ENCODE measurements at regions not wholly inside any gene's neighbourhood (a gene's known extent, or its start where the extent isn't known, plus 50 kb on each side); places are given as distances from the start of the nearest gene placed in this dataset.

- peak; percentile 6 for DNase-seq (ENCODE audit: low spot score)
These were observed 1139.1 kb upstream of the SEMA6A start for GRCh38 chr5:117713585-117714198.

GRCh38 chr5:117701062-117701461, 1126.4 kb upstream of the SEMA6A start:
- DNase-seq (ENCODE audit: low spot score): no peak

GRCh38 chr5:117692606-117693005, 1118.0 kb upstream of the SEMA6A start:
- DNase-seq (ENCODE audit: low spot score): no peak

- no peak for DNase-seq (ENCODE audit: low spot score)
These were observed 1116.7 kb upstream of the SEMA6A start for GRCh38 chr5:117691081-117691870.

- DNase-seq (ENCODE audit: low spot score): no peak
These were observed 1116.0 kb upstream of the SEMA6A start for GRCh38 chr5:117690612-117691011.

GRCh38 chr5:117686926-117687325, 1112.3 kb upstream of the SEMA6A start:
- no peak for DNase-seq (ENCODE audit: low spot score)

- no peak for DNase-seq (ENCODE audit: low spot score)
These were observed 1107.8 kb upstream of the SEMA6A start for GRCh38 chr5:117682416-117682815.

- no peak for DNase-seq (ENCODE audit: low spot score)
These were observed 1107.0 kb upstream of the SEMA6A start for GRCh38 chr5:117681431-117682254.

- no peak for DNase-seq (ENCODE audit: low spot score)
These were observed 1105.8 kb upstream of the SEMA6A start for GRCh38 chr5:117680426-117680825.

- no peak for DNase-seq (ENCODE audit: low spot score)
These were observed 1104.4 kb upstream of the SEMA6A start for GRCh38 chr5:117679046-117679445.

GRCh38 chr5:117675646-117676045, 1101.0 kb upstream of the SEMA6A start:
- no peak for DNase-seq (ENCODE audit: low spot score)

GRCh38 chr5:117671551-117671950, 1096.9 kb upstream of the SEMA6A start:
- no peak for DNase-seq (ENCODE audit: low spot score)

GRCh38 chr5:117667105-117667504, 1092.5 kb upstream of the SEMA6A start:
- DNase-seq (ENCODE audit: low spot score): no peak

GRCh38 chr5:117665121-117665520, 1090.5 kb upstream of the SEMA6A start:
- no peak for DNase-seq (ENCODE audit: low spot score)

- DNase-seq (ENCODE audit: low spot score): no peak
These were observed 1087.7 kb upstream of the SEMA6A start for GRCh38 chr5:117662361-117662760.

- DNase-seq (ENCODE audit: low spot score): no peak
These were observed 1082.9 kb upstream of the SEMA6A start for GRCh38 chr5:117657541-117657940.

GRCh38 chr5:117652958-117653280, 1078.3 kb upstream of the SEMA6A start:
- DNase-seq (ENCODE audit: low spot score): no peak

- no peak for DNase-seq (ENCODE audit: low spot score)
These were observed 1077.7 kb upstream of the SEMA6A start for GRCh38 chr5:117652036-117652957.

- no peak for DNase-seq (ENCODE audit: low spot score)
These were observed 1075.2 kb upstream of the SEMA6A start for GRCh38 chr5:117649821-117650220.

GRCh38 chr5:117645400-117645799, 1070.8 kb upstream of the SEMA6A start:
- no peak for DNase-seq (ENCODE audit: low spot score)

GRCh38 chr5:117638581-117638980, 1064.0 kb upstream of the SEMA6A start:
- DNase-seq (ENCODE audit: low spot score): no peak

- no peak for DNase-seq (ENCODE audit: low spot score)
These were observed 1058.5 kb upstream of the SEMA6A start for GRCh38 chr5:117633093-117633492.

All from hematopoietic multipotent progenitor cell treated with erythropoietin and hydrocortisone succinate and interleukin-3 and kit ligand, for 17 days (in vitro differentiated cells).